Upper lobe of left lung (tissue), 6 donors: ENCODE measurements at regions not wholly inside any gene's neighbourhood (a gene's known extent, or its start where the extent isn't known, plus 50 kb on each side); places are given as distances from the start of the nearest gene placed in this dataset.

ENCODE experiments used
- ATAC-seq, 2 donors: fragments of 200-7000 bp; cut with Tn5 transposase; one replicate each; pipeline ENCODE4 v1.9.1; 2022; ENCODE audit warnings: mild to moderate bottlenecking in 2 of 2, moderate library complexity in 2 of 2; ENCODE audit not compliant: low FRiP score in 2 of 2
- DNase-seq, 2 donors: peaks; one replicate each; pipeline ENCODE4 v3.0.0-alpha.2; 2019 to 2020
- H3K27ac ChIP-seq, 4 donors: fragments of 200-600 bp; sonication (generic); one replicate each; pipeline ENCODE4 v1.5.1; 2016 to 2019
- H3K27me3 ChIP-seq, 4 donors: fragments of 200-600 bp; sonication (generic); one replicate each; pipeline ENCODE4 v1.5.1; 2017 to 2019
- H3K36me3 ChIP-seq, 4 donors: fragments of 200-600 bp; sonication (generic); one replicate each; pipeline ENCODE4 v1.5.1; 2016 to 2019
- H3K4me1 ChIP-seq, 4 donors: fragments of 200-600 bp; sonication (generic); one replicate each; pipeline ENCODE4 v1.5.1; 2018 to 2019
- H3K4me3 ChIP-seq, 4 donors: fragments of 200-600 bp; sonication (generic); one replicate each; pipeline ENCODE4 v1.5.1; 2017 to 2019; ENCODE audit warnings: mild to moderate bottlenecking in 2 of 4, moderate library complexity in 1 of 4
- H3K9me3 ChIP-seq, 4 donors: fragments of 200-600 bp; sonication (generic); one replicate each; pipeline ENCODE4 v1.5.1; 2018 to 2019
- EP300 ChIP-seq, 4 donors: sonication (generic); formaldehyde crosslinking; IDR thresholded peaks; one replicate each; pipeline ENCODE4 v1.5.1; 2017; ENCODE audit warnings: antibody characterized with exemption in 4 of 4, control low read depth in 2 of 4
- POLR2A ChIP-seq, 4 donors: fragments of 450-650 bp; IDR thresholded peaks; one replicate each; pipeline ENCODE4 v1.5.1; 2016 to 2017; ENCODE audit warnings: antibody characterized with exemption in 4 of 4, mild to moderate bottlenecking in 2 of 4
- POLR2AphosphoS5 ChIP-seq, 2 donors: sonication (generic); formaldehyde crosslinking; IDR thresholded peaks; one replicate each; pipeline ENCODE4 v1.5.1; 2017; ENCODE audit warnings: antibody characterized with exemption in 2 of 2
- WGBS, 2 donors: methylation state at CpG; one replicate each; pipeline ENCODE4 v1.1.5; 2017 to 2018; 5-methylcytosine and 5-hydroxymethylcytosine counted together
- TF ChIP-seq, protein P1 (sequence below), 6 experiments: fragments of 450-650 bp in 4 of 6; fragments of 200-600 bp in 2 of 6; sonication (generic) in 2 of 6; IDR thresholded peaks; one replicate each; pipeline ENCODE4 v1.5.1; 2016 to 2019; ENCODE audit warnings: antibody characterized with exemption in 6 of 6
- donor health status: DM: no; HTN: no; CAD: no; lungs with moderate emphysema.
- donor health status: DM: no; HTN: yes; CAD: no; lungs with severe emphysema.

- no peaks in the 10 kb centered on the region for H3K27me3 ChIP-seq
- H3K4me3 ChIP-seq: no peak overlapping the region
- DNase-seq: peak in 1 of 2 donors; percentile 70
- TF ChIP-seq, protein P1, sequence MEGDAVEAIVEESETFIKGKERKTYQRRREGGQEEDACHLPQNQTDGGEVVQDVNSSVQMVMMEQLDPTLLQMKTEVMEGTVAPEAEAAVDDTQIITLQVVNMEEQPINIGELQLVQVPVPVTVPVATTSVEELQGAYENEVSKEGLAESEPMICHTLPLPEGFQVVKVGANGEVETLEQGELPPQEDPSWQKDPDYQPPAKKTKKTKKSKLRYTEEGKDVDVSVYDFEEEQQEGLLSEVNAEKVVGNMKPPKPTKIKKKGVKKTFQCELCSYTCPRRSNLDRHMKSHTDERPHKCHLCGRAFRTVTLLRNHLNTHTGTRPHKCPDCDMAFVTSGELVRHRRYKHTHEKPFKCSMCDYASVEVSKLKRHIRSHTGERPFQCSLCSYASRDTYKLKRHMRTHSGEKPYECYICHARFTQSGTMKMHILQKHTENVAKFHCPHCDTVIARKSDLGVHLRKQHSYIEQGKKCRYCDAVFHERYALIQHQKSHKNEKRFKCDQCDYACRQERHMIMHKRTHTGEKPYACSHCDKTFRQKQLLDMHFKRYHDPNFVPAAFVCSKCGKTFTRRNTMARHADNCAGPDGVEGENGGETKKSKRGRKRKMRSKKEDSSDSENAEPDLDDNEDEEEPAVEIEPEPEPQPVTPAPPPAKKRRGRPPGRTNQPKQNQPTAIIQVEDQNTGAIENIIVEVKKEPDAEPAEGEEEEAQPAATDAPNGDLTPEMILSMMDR (IDR thresholded peaks at IDR 0.05): no peak
- no peak for TF ChIP-seq POLR2AphosphoS5 (IDR thresholded peaks at IDR 0.05)
- TF ChIP-seq EP300 (IDR thresholded peaks at IDR 0.05): no peak
- TF ChIP-seq POLR2A (IDR thresholded peaks at IDR 0.05): no peak
- ATAC-seq: no peak
- no peak overlapping the region for H3K27ac ChIP-seq
- H3K4me1 ChIP-seq: peaks cover 6 to 30% (median 18%) of the 10 kb centered on the region in 4 donors
- H3K9me3 ChIP-seq: no peaks in the 10 kb centered on the region
- no peaks in the 10 kb centered on the region for H3K36me3 ChIP-seq
- WGBS, 2 donors: 96 to 98% methylated on average over 10 to 12 of the region's 12 CpGs
Measured at GRCh38 chr16:85357323-85357722, 245.1 kb upstream of the CIBAR2 start.

- H3K27me3 ChIP-seq: no peaks in the 10 kb centered on the region
- ATAC-seq (no peak), DNase-seq (peak in 1 of 2 donors; percentile 50)
- no peak overlapping the region for H3K4me3 ChIP-seq
- TF ChIP-seq EP300 (IDR thresholded peaks at IDR 0.05): no peak
- no peak for TF ChIP-seq POLR2A (IDR thresholded peaks at IDR 0.05)
- no peak overlapping the region for H3K27ac ChIP-seq
- peaks cover 6 to 30% (median 18%) of the 10 kb centered on the region in 4 donors for H3K4me1 ChIP-seq
- H3K9me3 ChIP-seq: no peaks in the 10 kb centered on the region
- H3K36me3 ChIP-seq: no peaks in the 10 kb centered on the region
- WGBS, 2 donors: 87 to 89% methylated on average over 12 to 15 of the region's 17 CpGs
Measured at GRCh38 chr16:85357924-85358505, 245.7 kb upstream of the CIBAR2 start.

DNA sequence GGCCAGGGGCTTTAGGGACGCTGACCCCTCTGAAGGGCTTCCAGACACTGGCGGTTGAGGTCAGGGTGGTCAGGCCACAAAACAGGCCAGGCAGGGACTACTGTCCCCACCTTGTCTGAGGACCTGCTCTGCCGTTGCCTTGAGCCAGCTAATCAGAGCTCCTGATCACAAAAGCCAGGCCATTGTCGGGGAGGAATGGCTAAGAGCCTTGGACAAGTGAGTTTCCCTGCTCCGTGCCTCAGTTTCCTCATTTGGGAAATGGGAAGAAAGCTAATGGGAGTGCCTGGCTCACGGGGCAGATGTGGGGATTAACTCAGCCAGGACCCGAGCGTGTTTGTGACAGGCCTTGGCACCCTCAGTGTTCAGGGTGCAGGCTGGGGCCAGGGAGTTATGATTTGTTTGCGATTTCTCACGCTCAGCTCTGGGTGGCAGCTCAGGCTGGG is 246.5 kb upstream of the CIBAR2 start:
- Histone ChIP-seq H3K9me3 (no peaks in the 10 kb centered on the region), H3K4me1 (peaks cover 9 to 28% (median 17%) of the 10 kb centered on the region in 4 donors), H3K27me3 (no peaks in the 10 kb centered on the region), H3K36me3 (no peaks in the 10 kb centered on the region), H3K27ac (peak overlapping the region in 1 of 4 donors; percentile 4), H3K4me3 (no peak overlapping the region)
- no peak for TF ChIP-seq POLR2A (IDR thresholded peaks at IDR 0.05)
- no peak for TF ChIP-seq EP300 (IDR thresholded peaks at IDR 0.05)
- WGBS, 2 donors: 88 to 90% methylated on average over 4 to 10 of the region's 10 CpGs
- ATAC-seq (no peak), DNase-seq (no peak)

GRCh38 chr16:85359147-85359822 is 247.0 kb upstream of the CIBAR2 start:
- WGBS, 2 donors: 86 to 88% methylated on average over 10 to 21 of the region's 21 CpGs
- no peaks in the 10 kb centered on the region for H3K36me3 ChIP-seq
- no peaks in the 10 kb centered on the region for H3K9me3 ChIP-seq
- H3K27me3 ChIP-seq: no peaks in the 10 kb centered on the region
- TF ChIP-seq EP300 (IDR thresholded peaks at IDR 0.05) (no peak), POLR2A (IDR thresholded peaks at IDR 0.05) (no peak), POLR2AphosphoS5 (IDR thresholded peaks at IDR 0.05) (no peak)
- TF ChIP-seq, protein P1 (IDR thresholded peaks at IDR 0.05): no peak
- peak in 1 of 2 donors; percentile 66 for DNase-seq
- H3K4me3 ChIP-seq: no peak overlapping the region
- peak in 1 of 2 donors; percentile 6 for ATAC-seq
- H3K27ac ChIP-seq: peak overlapping the region in 2 of 4 donors; percentile 1 to 4
- H3K4me1 ChIP-seq: peaks cover 12 to 25% (median 19%) of the 10 kb centered on the region in 4 donors

- peak in 1 of 2 donors; percentile 27 for TF ChIP-seq POLR2AphosphoS5 (IDR thresholded peaks at IDR 0.05)
- TF ChIP-seq POLR2A (IDR thresholded peaks at IDR 0.05): no peak
- no peak for TF ChIP-seq EP300 (IDR thresholded peaks at IDR 0.05)
- DNase-seq (peak; percentile 57 to 89), ATAC-seq (no peak)
- peaks cover 11 to 32% (median 20%) of the 10 kb centered on the region in 4 donors for H3K4me1 ChIP-seq
- no peaks in the 10 kb centered on the region for H3K27me3 ChIP-seq
- H3K27ac ChIP-seq: peak overlapping the region in 3 of 4 donors; percentile 54 to 88 (median 82)
- H3K4me3 ChIP-seq: no peak overlapping the region
- WGBS, 2 donors: 59 to 80% methylated on average over 23 to 38 of the region's 38 CpGs
- no peaks in the 10 kb centered on the region for H3K36me3 ChIP-seq
- H3K9me3 ChIP-seq: no peaks in the 10 kb centered on the region
Measured at GRCh38 chr16:85360323-85361277, 248.3 kb upstream of the CIBAR2 start.
